Liver (tissue), 8 donors: ENCODE measurements at regions not wholly inside any gene's neighbourhood (a gene's known extent, or its start where the extent isn't known, plus 50 kb on each side); places are given as distances from the start of the nearest gene placed in this dataset.

Experiments used
- DNase-seq: peaks from one replicate; pipeline ENCODE4 v3.0.0-alpha.2; 2017; ENCODE audit warnings: low spot score
- H3K27ac ChIP-seq, 2 donors: one replicate each; pipeline ENCODE4 v1.7.0; 2013; ENCODE audit warnings: inconsistent platforms in 2 of 2, low read length in 2 of 2, control low read depth in 1 of 2, low read depth in 1 of 2, mild to moderate bottlenecking in 1 of 2
- H3K27me3 ChIP-seq, 4 donors: one replicate each; pipeline versions ENCODE4 v1.6.1 to v1.7.0; 2013; ENCODE audit warnings: low read length in 3 of 4, inconsistent platforms in 1 of 4, mild to moderate bottlenecking in 1 of 4, moderate library complexity in 1 of 4; ENCODE audit not compliant: control insufficient read depth in 4 of 4, insufficient read depth in 4 of 4
- H3K36me3 ChIP-seq, 4 donors: one replicate each; pipeline versions ENCODE4 v1.6.1 to v1.7.0; 2013; ENCODE audit warnings: low read length in 3 of 4, mild to moderate bottlenecking in 3 of 4, low read depth in 1 of 4, moderate library complexity in 1 of 4; ENCODE audit not compliant: control insufficient read depth in 4 of 4, insufficient read depth in 3 of 4
- H3K4me1 ChIP-seq, 4 donors: one replicate each; pipeline versions ENCODE4 v1.6.1 to v1.7.0; 2013; ENCODE audit warnings: low read length in 3 of 4, mild to moderate bottlenecking in 3 of 4, moderate library complexity in 1 of 4; ENCODE audit not compliant: control insufficient read depth in 4 of 4, insufficient read depth in 4 of 4
- H3K4me3 ChIP-seq, 3 donors: one replicate each; pipeline versions ENCODE4 v1.6.1 to v1.7.0; 2013; ENCODE audit warnings: low read length in 3 of 3, control low read depth in 1 of 3, low read depth in 1 of 3, mild to moderate bottlenecking in 1 of 3
- H3K9ac ChIP-seq, 2 donors: one replicate each; pipeline ENCODE4 v1.7.0; 2013; ENCODE audit warnings: low read length in 2 of 2, mild to moderate bottlenecking in 2 of 2, moderate library complexity in 2 of 2, control low read depth in 1 of 2, low read depth in 1 of 2
- H3K9me3 ChIP-seq, 4 donors: one replicate each; pipeline versions ENCODE4 v1.6.1 to v1.7.0; 2013; ENCODE audit warnings: low read length in 3 of 4; ENCODE audit not compliant: control insufficient read depth in 4 of 4
- ATF3 ChIP-seq: IDR thresholded peaks from 2 replicates; pipeline ENCODE4 v1.6.1; 2016; ENCODE audit warnings: antibody characterized with exemption
- CTCF ChIP-seq: fragments of 150-350 bp; IDR thresholded peaks from 2 replicates; pipeline ENCODE4 v1.5.1; 2017; ENCODE audit warnings: improper control_type of control experiment, low read depth, low read length; ENCODE audit not compliant: missing input control
- FOXA1 ChIP-seq: IDR thresholded peaks from 2 replicates; pipeline ENCODE4 v1.6.1; 2016; ENCODE audit warnings: antibody characterized with exemption
- GABPA ChIP-seq, 2 donors: IDR thresholded peaks in 1 of 2; conservative IDR thresholded peaks in 1 of 2; 2 replicates each; pipeline ENCODE4 v1.6.1; 2016; ENCODE audit warnings: antibody characterized with exemption in 2 of 2, mild to moderate bottlenecking in 1 of 2, moderate library complexity in 1 of 2
- HNF4G ChIP-seq: IDR thresholded peaks from 2 replicates; pipeline ENCODE4 v1.6.1; 2016; ENCODE audit warnings: antibody characterized with exemption
- JUND ChIP-seq, 2 donors: IDR thresholded peaks; 2 replicates each; pipeline ENCODE4 v1.6.1; 2016; ENCODE audit warnings: antibody characterized with exemption in 2 of 2
- NR2F2 ChIP-seq: IDR thresholded peaks from 2 replicates; pipeline ENCODE4 v1.6.1; 2016; ENCODE audit warnings: antibody characterized with exemption
- RAD21 ChIP-seq, 2 donors: IDR thresholded peaks; 2 replicates each; pipeline ENCODE4 v1.6.1; 2016; ENCODE audit warnings: antibody characterized with exemption in 2 of 2, mild to moderate bottlenecking in 2 of 2
- REST ChIP-seq: IDR thresholded peaks from 2 replicates; pipeline ENCODE4 v1.6.1; 2016; ENCODE audit warnings: antibody characterized with exemption, mild to moderate bottlenecking
- RXRA ChIP-seq, 2 donors: IDR thresholded peaks; 2 replicates each; pipeline ENCODE4 v1.6.1; 2017 to 2018; ENCODE audit warnings: antibody characterized with exemption in 2 of 2, mild to moderate bottlenecking in 1 of 2
- YY1 ChIP-seq: IDR thresholded peaks from 2 replicates; pipeline ENCODE4 v1.6.1; 2016; ENCODE audit warnings: antibody characterized with exemption, mild to moderate bottlenecking
- WGBS: extraction: QIAGEN DNeasy Blood & Tissue Kit; methylation state at CpG from one replicate; pipeline ENCODE4 v1.1.7; 2013; 5-methylcytosine and 5-hydroxymethylcytosine counted together
- donor health status: healthy.
- donor health status: healthy.
- donor health status: healthy.
- donor health status: healthy.
- donor health status: healthy.

GRCh38 chr1:87263785-87264184 is 64.9 kb upstream of the LMO4 start:
- no peak for DNase-seq
- Histone ChIP-seq H3K36me3 (no peaks in the 10 kb centered on the region), H3K4me3 (no peak overlapping the region), H3K4me1 (no peaks in the 10 kb centered on the region), H3K9me3 (no peaks in the 10 kb centered on the region), H3K9ac (no peak overlapping the region), H3K27me3 (peaks cover 0 to 5% (median 0%) of the 10 kb centered on the region in 4 donors), H3K27ac (no peak overlapping the region)
- TF ChIP-seq RAD21 (IDR thresholded peaks at IDR 0.05) = no peak
- no peak for TF ChIP-seq ATF3
- no peak for TF ChIP-seq REST
- no peak for TF ChIP-seq GABPA (IDR thresholded peaks at IDR 0.05 in 1 of 2, conservative IDR thresholded peaks at IDR 0.05 in 1 of 2)
- no peak for TF ChIP-seq HNF4G

- H3K9me3 ChIP-seq = no peaks in the 10 kb centered on the region
- TF ChIP-seq HNF4G (no peak), RXRA (IDR thresholded peaks at IDR 0.05) (no peak), CTCF (no peak), YY1 (no peak), JUND (IDR thresholded peaks at IDR 0.05) (no peak)
- H3K4me1 ChIP-seq = no peaks in the 10 kb centered on the region
- 58% methylated on average over 3 of the region's 3 CpGs for WGBS
- H3K9ac ChIP-seq = no peak overlapping the region
- no peak overlapping the region for H3K4me3 ChIP-seq
- no peak for DNase-seq
- H3K27me3 ChIP-seq = peaks cover 0 to 9% (median 0%) of the 10 kb centered on the region in 4 donors
- H3K36me3 ChIP-seq = no peaks in the 10 kb centered on the region
- H3K27ac ChIP-seq = no peak overlapping the region
Measured at GRCh38 chr1:87264976-87265375, 63.7 kb upstream of the LMO4 start.

GRCh38 chr1:87265786-87266185 is 62.9 kb upstream of the LMO4 start:
- TF ChIP-seq FOXA1 (no peak), NR2F2 (no peak), CTCF (no peak), HNF4G (no peak)
- no peak overlapping the region for H3K27ac ChIP-seq
- DNase-seq = no peak
- 92% methylated on average over 3 of the region's 3 CpGs for WGBS
- no peaks in the 10 kb centered on the region for H3K9me3 ChIP-seq
- no peak overlapping the region for H3K9ac ChIP-seq
- H3K36me3 ChIP-seq = no peaks in the 10 kb centered on the region
- no peaks in the 10 kb centered on the region for H3K4me1 ChIP-seq
- peaks cover 0 to 9% (median 0%) of the 10 kb centered on the region in 4 donors for H3K27me3 ChIP-seq
- no peak overlapping the region for H3K4me3 ChIP-seq
